Glutamatergic neuron (in vitro differentiated cells): ENCODE measurements at regions not wholly inside any gene's neighbourhood (a gene's known extent, or its start where the extent isn't known, plus 50 kb on each side); places are given as distances from the start of the nearest gene placed in this dataset.
A peak's percentile ranks its signal among the peaks of the same experiment; 100 is the strongest.

Source experiments
- DNase-seq: peaks from one replicate; pipeline ENCODE4 v3.0.0; 2022
- H3K27ac Mint-ChIP-seq: one replicate; pipeline ENCODE4 v1.8.0; 2020; ENCODE audit warnings: mild to moderate bottlenecking, mixed read lengths, inconsistent platforms; ENCODE audit not compliant: unreplicated experiment
- H3K27me3 Mint-ChIP-seq: one replicate; pipeline ENCODE4 v1.8.0; 2020; ENCODE audit warnings: mild to moderate bottlenecking, moderate library complexity, mixed read lengths, inconsistent platforms; ENCODE audit not compliant: unreplicated experiment
- H3K36me3 Mint-ChIP-seq: one replicate; pipeline ENCODE4 v1.8.0; 2020; ENCODE audit warnings: mild to moderate bottlenecking, mixed read lengths, inconsistent platforms; ENCODE audit not compliant: unreplicated experiment
- H3K4me1 Mint-ChIP-seq: one replicate; pipeline ENCODE4 v1.8.0; 2020; ENCODE audit warnings: mild to moderate bottlenecking, low read depth, mixed read lengths, inconsistent platforms; ENCODE audit not compliant: unreplicated experiment
- H3K4me3 Mint-ChIP-seq: one replicate; pipeline ENCODE4 v1.8.0; 2020; ENCODE audit warnings: mild to moderate bottlenecking, mixed read lengths, inconsistent platforms; ENCODE audit not compliant: unreplicated experiment
- H3K9me3 Mint-ChIP-seq: one replicate; pipeline ENCODE4 v1.8.0; 2020; ENCODE audit warnings: mild to moderate bottlenecking, moderate library complexity, mixed read lengths, inconsistent platforms; ENCODE audit not compliant: unreplicated experiment
- TF ChIP-seq, protein P1 (sequence below): fragments of 200-600 bp; sonication (generic); IDR thresholded peaks from one replicate; pipeline ENCODE4 v1.5.0; 2021; ENCODE audit not compliant: partially characterized antibody, unreplicated experiment

DNA sequence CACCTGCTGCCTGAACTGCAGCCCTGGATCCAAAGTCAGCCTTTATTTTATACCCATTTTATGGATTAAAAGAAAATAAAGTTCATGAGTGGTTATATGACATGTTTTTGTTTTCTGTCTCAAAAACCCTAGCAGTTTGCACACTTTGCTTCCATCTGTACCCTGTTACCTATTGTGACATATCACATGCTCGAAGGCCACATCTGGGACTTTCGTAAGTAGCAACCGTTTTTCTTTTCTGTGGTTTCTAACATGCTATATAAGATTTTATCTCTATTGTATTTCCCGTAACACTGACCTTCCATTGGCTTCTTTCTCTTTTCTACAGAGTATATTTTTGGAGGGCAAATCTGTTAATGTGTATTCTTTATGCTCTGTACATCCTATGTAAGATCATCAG lies 1007.2 kb downstream of the PCDH9 start:
- H3K9me3 Mint-ChIP-seq: peaks cover 11% of the 10 kb centered on the region
- no peak overlapping the region for H3K27ac Mint-ChIP-seq
- peaks cover 1% of the 10 kb centered on the region for H3K27me3 Mint-ChIP-seq
- peaks cover 43% of the 10 kb centered on the region for H3K4me1 Mint-ChIP-seq
- H3K36me3 Mint-ChIP-seq: no peaks in the 10 kb centered on the region
- TF ChIP-seq, protein P1, sequence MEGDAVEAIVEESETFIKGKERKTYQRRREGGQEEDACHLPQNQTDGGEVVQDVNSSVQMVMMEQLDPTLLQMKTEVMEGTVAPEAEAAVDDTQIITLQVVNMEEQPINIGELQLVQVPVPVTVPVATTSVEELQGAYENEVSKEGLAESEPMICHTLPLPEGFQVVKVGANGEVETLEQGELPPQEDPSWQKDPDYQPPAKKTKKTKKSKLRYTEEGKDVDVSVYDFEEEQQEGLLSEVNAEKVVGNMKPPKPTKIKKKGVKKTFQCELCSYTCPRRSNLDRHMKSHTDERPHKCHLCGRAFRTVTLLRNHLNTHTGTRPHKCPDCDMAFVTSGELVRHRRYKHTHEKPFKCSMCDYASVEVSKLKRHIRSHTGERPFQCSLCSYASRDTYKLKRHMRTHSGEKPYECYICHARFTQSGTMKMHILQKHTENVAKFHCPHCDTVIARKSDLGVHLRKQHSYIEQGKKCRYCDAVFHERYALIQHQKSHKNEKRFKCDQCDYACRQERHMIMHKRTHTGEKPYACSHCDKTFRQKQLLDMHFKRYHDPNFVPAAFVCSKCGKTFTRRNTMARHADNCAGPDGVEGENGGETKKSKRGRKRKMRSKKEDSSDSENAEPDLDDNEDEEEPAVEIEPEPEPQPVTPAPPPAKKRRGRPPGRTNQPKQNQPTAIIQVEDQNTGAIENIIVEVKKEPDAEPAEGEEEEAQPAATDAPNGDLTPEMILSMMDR: no peak
- DNase-seq: no peak
- no peak overlapping the region for H3K4me3 Mint-ChIP-seq

DNA sequence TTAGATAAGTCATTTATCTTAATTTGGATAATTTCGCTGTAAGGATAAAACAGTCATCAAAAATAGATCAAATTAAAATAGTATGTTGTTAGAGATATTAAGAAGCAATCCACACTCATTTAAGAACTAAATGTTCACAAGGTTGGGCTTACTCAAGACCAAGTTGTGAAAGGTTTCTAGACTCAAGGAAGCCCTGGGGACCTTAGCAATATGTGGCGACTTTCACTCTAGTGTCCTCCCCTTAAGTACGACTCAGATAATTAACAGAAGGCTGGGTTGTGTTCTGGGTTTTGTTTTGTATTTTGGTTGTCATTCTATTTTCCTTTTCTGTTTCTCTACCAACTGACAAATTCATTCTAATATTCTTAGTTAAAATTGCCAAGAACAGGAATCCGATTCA lies 1008.0 kb downstream of the PCDH9 start:
- TF ChIP-seq, protein P1: no peak
- H3K27ac Mint-ChIP-seq: no peak overlapping the region

DNA sequence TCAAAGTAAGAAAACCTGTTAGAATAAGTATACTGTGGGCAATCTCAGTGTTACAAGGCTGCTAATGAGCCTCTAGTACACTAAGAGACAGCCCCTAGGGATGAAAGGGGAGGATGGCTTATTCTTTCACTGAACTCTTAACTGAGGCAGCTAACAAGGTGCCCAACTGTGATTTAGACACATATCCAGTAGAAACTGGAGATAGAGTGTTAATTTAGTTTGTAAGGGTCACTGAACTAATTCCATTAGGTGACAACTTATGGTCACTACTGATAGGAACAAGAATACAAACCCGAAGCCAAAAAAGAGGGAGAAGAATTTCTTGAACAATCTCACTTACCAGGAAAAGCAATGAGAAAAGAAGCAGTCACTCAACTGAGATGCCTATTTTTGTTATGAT lies 1010.6 kb downstream of the PCDH9 start:
- Mint-ChIP-seq H3K27me3 (no peaks in the 10 kb centered on the region), H3K9me3 (peaks cover 8% of the 10 kb centered on the region), H3K36me3 (no peaks in the 10 kb centered on the region), H3K27ac (peak overlapping the region; percentile 77), H3K4me1 (peaks cover 44% of the 10 kb centered on the region), H3K4me3 (peak overlapping the region; percentile 64)
- no peak for DNase-seq
- TF ChIP-seq, protein P1: no peak

More for the DNA sequence above, 1008.0 kb downstream of the PCDH9 start:
- DNase-seq: no peak
- Mint-ChIP-seq H3K4me1 (peaks cover 43% of the 10 kb centered on the region), H3K4me3 (no peak overlapping the region), H3K36me3 (no peaks in the 10 kb centered on the region), H3K9me3 (peaks cover 11% of the 10 kb centered on the region), H3K27me3 (peaks cover 1% of the 10 kb centered on the region)

DNA sequence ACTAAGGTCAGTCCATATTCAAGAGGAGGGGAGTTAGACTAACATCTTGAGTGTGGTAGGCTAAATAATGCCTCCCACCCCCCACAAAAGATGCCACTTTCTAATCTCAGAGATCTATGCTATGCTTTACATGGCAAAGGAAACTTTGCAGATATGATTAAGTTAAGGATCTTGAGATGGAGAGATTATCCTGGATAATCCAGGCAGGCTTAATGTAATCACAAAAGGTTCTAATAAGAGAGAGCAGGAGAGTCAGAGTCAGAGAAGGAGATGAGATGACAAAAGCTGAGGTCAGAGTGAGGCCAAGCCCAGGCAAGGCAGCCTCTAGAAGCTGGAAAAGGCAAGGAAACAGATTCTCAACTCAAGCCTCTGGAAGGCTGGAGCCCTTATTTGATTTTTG lies 1011.6 kb downstream of the PCDH9 start:
- TF ChIP-seq, protein P1: no peak
- no peak for DNase-seq
- peak overlapping the region; percentile 21 for H3K27ac Mint-ChIP-seq
- no peaks in the 10 kb centered on the region for H3K36me3 Mint-ChIP-seq
- no peak overlapping the region for H3K4me3 Mint-ChIP-seq
- peaks cover 37% of the 10 kb centered on the region for H3K4me1 Mint-ChIP-seq
- peaks cover 8% of the 10 kb centered on the region for H3K9me3 Mint-ChIP-seq
- no peaks in the 10 kb centered on the region for H3K27me3 Mint-ChIP-seq

DNA sequence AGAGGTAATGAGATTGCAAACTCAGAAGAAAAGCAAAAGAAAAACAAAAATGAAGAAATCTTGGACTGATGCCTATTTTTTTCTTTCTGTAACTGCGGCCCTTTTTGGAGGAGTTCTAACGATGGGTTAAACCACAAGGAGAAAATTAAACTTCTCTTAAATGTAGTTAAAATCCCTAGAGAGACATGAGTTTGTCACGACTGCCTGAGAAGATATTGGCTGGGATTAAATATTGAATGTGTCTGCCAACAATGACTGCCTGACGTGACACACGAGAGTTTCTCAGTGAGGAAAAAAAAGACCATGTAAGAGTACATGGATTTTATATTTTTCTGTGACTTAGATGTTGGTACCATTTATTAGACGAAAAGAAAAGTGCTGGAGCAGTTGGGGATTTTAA lies 1013.4 kb downstream of the PCDH9 start:
- no peak overlapping the region for H3K4me3 Mint-ChIP-seq
- H3K36me3 Mint-ChIP-seq: peaks cover 4% of the 10 kb centered on the region
- no peak overlapping the region for H3K27ac Mint-ChIP-seq
- peaks cover 12% of the 10 kb centered on the region for H3K9me3 Mint-ChIP-seq
- TF ChIP-seq, protein P1: no peak
- DNase-seq: no peak
- peaks cover 35% of the 10 kb centered on the region for H3K4me1 Mint-ChIP-seq
- H3K27me3 Mint-ChIP-seq: peaks cover 2% of the 10 kb centered on the region
